IMR-90 (cell line): ENCODE measurements at regions not wholly inside any gene's neighbourhood (a gene's known extent, or its start where the extent isn't known, plus 50 kb on each side); places are given as distances from the start of the nearest gene placed in this dataset.

Experiments used
- ATAC-seq: fragments of 200-7000 bp; cut with Tn5 transposase; 2 replicates; pipeline ENCODE4 v1.9.1; 2020; ENCODE audit warnings: low read depth, mild to moderate bottlenecking, moderate library complexity
- BruUV-seq: library from RNA; stranded (reverse); fragments of 400-500 nt; replicated peaks from 2 replicates; lab custom pipeline; 2021; lab: Mats Ljungman, UMichigan
- CTCF ChIA-PET: fragments of 300-600 bp; formaldehyde crosslinking; extraction: SDS; loops from one replicate; lab custom pipeline; 2021; ENCODE audit warnings: antibody characterized with exemption; lab: Yijun Ruan, JAX
- POLR2A ChIA-PET: fragments of 300-600 bp; sonication (Branson Sonifier 250); formaldehyde crosslinking; loops from one replicate; lab custom pipeline; 2022; ENCODE audit warnings: antibody characterized with exemption; ENCODE audit not compliant: unreplicated experiment; lab: Charles Lee
- DNase-seq: peaks from one replicate; pipeline ENCODE4 v3.0.0; 2013
- H2AFZ ChIP-seq: replicated peaks from 2 replicates; pipeline ENCODE3; 2013; ENCODE audit warnings: low read length, mild to moderate bottlenecking; ENCODE audit not compliant: poor library complexity
- H2AK5ac ChIP-seq: 2 replicates; pipeline ENCODE4 v1.6.1; 2013; ENCODE audit warnings: low read depth, low read length, inconsistent platforms
- H2AK9ac ChIP-seq: replicated peaks from 2 replicates; pipeline ENCODE3; 2013; ENCODE audit warnings: mild to moderate bottlenecking, low read depth, low read length, moderate library complexity; ENCODE audit not compliant: poor library complexity
- H2BK120ac ChIP-seq: 2 replicates; pipeline ENCODE4 v1.6.1; 2013; ENCODE audit warnings: low read depth, low read length, inconsistent platforms
- H2BK15ac ChIP-seq: 3 replicates; pipeline ENCODE4 v1.6.1; 2013; ENCODE audit warnings: low read depth, low read length, inconsistent platforms
- H2BK20ac ChIP-seq: 2 replicates; pipeline ENCODE4 v1.6.1; 2013; ENCODE audit warnings: low read depth, mild to moderate bottlenecking, inconsistent platforms, low read length, moderate library complexity
- H2BK5ac ChIP-seq: 2 replicates; pipeline ENCODE4 v1.6.1; 2013; ENCODE audit warnings: mild to moderate bottlenecking, low read depth, low read length, inconsistent platforms; ENCODE audit not compliant: poor library complexity, severe bottlenecking
- H3K14ac ChIP-seq: replicated peaks from 2 replicates; pipeline ENCODE4 v1.6.1; 2013; ENCODE audit warnings: low read depth, low read length, inconsistent platforms
- H3K18ac ChIP-seq: 2 replicates; pipeline ENCODE4 v1.6.1; 2013; ENCODE audit warnings: low read depth, low read length, control low read depth
- H3K23ac ChIP-seq: 2 replicates; pipeline ENCODE4 v1.6.1; 2013; ENCODE audit warnings: low read depth, low read length, inconsistent platforms
- H3K27ac ChIP-seq: 2 replicates; pipeline ENCODE4 v1.5.1; 2013; ENCODE audit warnings: mild to moderate bottlenecking, control low read depth, low read length; ENCODE audit not compliant: insufficient read depth
- H3K27me3 ChIP-seq: 2 replicates; pipeline ENCODE4 v1.6.1; 2013; ENCODE audit warnings: low read length; ENCODE audit not compliant: control insufficient read depth, insufficient read depth
- H3K36me3 ChIP-seq: 2 replicates; pipeline ENCODE4 v1.6.1; 2013; ENCODE audit warnings: low read length, mixed read lengths; ENCODE audit not compliant: control insufficient read depth, insufficient read depth
- H3K4ac ChIP-seq: 2 replicates; pipeline ENCODE4 v1.6.1; 2013; ENCODE audit warnings: low read depth, low read length, inconsistent platforms
- H3K4me1 ChIP-seq: 2 replicates; pipeline ENCODE4 v1.6.1; 2013; ENCODE audit warnings: low read length, mixed read lengths; ENCODE audit not compliant: control insufficient read depth, insufficient read depth
- H3K4me2 ChIP-seq: 2 replicates; pipeline ENCODE4 v1.6.1; 2013; ENCODE audit warnings: low read depth, mild to moderate bottlenecking, control low read depth, low read length, moderate library complexity
- H3K4me3 ChIP-seq: 2 replicates; pipeline ENCODE4 v1.5.1; 2013; ENCODE audit warnings: low read depth, mild to moderate bottlenecking, control low read depth, low read length, moderate library complexity; ENCODE audit not compliant: insufficient read depth
- H3K56ac ChIP-seq: 2 replicates; pipeline ENCODE4 v1.6.1; 2013; ENCODE audit warnings: low read length, inconsistent platforms; ENCODE audit not compliant: insufficient read depth; ENCODE audit errors: extremely low read depth
- H3K79me1 ChIP-seq, 2 experiments: 2 replicates each; pipeline ENCODE4 v1.6.1; 2013; ENCODE audit warnings: low read length in 2 of 2, inconsistent platforms in 1 of 2, low read depth in 1 of 2
- H3K9ac ChIP-seq: 2 replicates; pipeline ENCODE4 v1.6.1; 2013; ENCODE audit warnings: low read depth, low read length, control low read depth
- H3K9me1 ChIP-seq: 2 replicates; pipeline ENCODE4 v1.6.1; 2013; ENCODE audit warnings: low read length, inconsistent platforms; ENCODE audit not compliant: insufficient read depth
- H3K9me3 ChIP-seq: 2 replicates; pipeline ENCODE4 v1.6.1; 2013; ENCODE audit warnings: low read length; ENCODE audit not compliant: control insufficient read depth, insufficient read depth
- H4K20me1 ChIP-seq: 2 replicates; pipeline ENCODE4 v1.6.1; 2013; ENCODE audit warnings: low read length, inconsistent platforms; ENCODE audit not compliant: insufficient read depth
- H4K5ac ChIP-seq: 2 replicates; pipeline ENCODE4 v1.6.1; 2013; ENCODE audit warnings: mild to moderate bottlenecking, low read depth, low read length, control low read depth
- H4K8ac ChIP-seq, 2 experiments: 2 replicates each; pipeline ENCODE4 v1.6.1; 2013; ENCODE audit warnings: low read depth in 2 of 2, low read length in 2 of 2, control low read depth in 1 of 2, inconsistent platforms in 1 of 2
- H4K91ac ChIP-seq: 2 replicates; pipeline ENCODE4 v1.6.1; 2013; ENCODE audit warnings: low read depth, low read length, inconsistent platforms; ENCODE audit not compliant: insufficient read depth
- CEBPB ChIP-seq: IDR thresholded peaks from 2 replicates; pipeline ENCODE4 v1.6.1; 2012; ENCODE audit warnings: low read depth, low read length, improper control_type of control experiment
- CTCF ChIP-seq: conservative IDR thresholded peaks from 2 replicates; pipeline ENCODE4 v1.5.1; 2012; ENCODE audit warnings: mild to moderate bottlenecking, low read depth, low read length, improper control_type of control experiment
- MAFK ChIP-seq: IDR thresholded peaks from 2 replicates; pipeline ENCODE4 v1.6.1; 2012; ENCODE audit warnings: low read depth, low read length, improper control_type of control experiment
- MAZ ChIP-seq: IDR thresholded peaks from 2 replicates; pipeline ENCODE4 v1.6.1; 2012; ENCODE audit warnings: low read depth, mild to moderate bottlenecking, low read length, improper control_type of control experiment, moderate library complexity, borderline replicate concordance
- SMC3 ChIP-seq: fragments of 150-350 bp; IDR thresholded peaks from 2 replicates; pipeline ENCODE4 v1.6.1; 2016; ENCODE audit warnings: low read depth, mild to moderate bottlenecking, antibody characterized with exemption, low read length, moderate library complexity
- USF2 ChIP-seq: fragments of 150-350 bp; IDR thresholded peaks from 2 replicates; pipeline ENCODE4 v1.6.1; 2017; ENCODE audit warnings: mild to moderate bottlenecking, antibody characterized with exemption, low read length, low read depth
- WGBS, 2 experiments: methylation state at CpG; one replicate each; pipeline versions ENCODE4 v1.1.5 to v1.1.7; 2013; ENCODE audit warnings: missing lambda C conversion rate in 2 of 2; ENCODE audit not compliant: insufficient read length in 1 of 2; ENCODE audit errors: extremely low coverage in 2 of 2; 5-methylcytosine and 5-hydroxymethylcytosine counted together
- dilution Hi-C: fragments of 300-500 bp; cut with HindIII; formaldehyde crosslinking; loops from one replicate; pipeline ENCODE4 v1.14.3; 2018; ENCODE audit warnings: low sequenced_read_pairs; ENCODE audit not compliant: unreplicated experiment
- in situ Hi-C: fragments of 300-500 bp; cut with MboI; formaldehyde crosslinking; loops from 3 replicates; pipeline ENCODE4 v1.14.3; 2019; ENCODE audit warnings: low sequenced_read_pairs, inconsistent platforms, mixed read lengths
- intact Hi-C: fragments of 100-400 bp; cut with micrococcal nuclease; formaldehyde crosslinking; loops from 2 replicates; pipeline ENCODE4 v1.10.0; 2022

GRCh38 chr14:84493779-84494178, 1036.2 kb upstream of the FLRT2 start:
- Histone ChIP-seq H3K27ac (no peak overlapping the region), H3K4me1 (no peaks in the 10 kb centered on the region), H2BK120ac (no peak overlapping the region), H4K8ac (no peak overlapping the region), H3K4ac (no peak overlapping the region), H3K14ac (no peak overlapping the region), H2AK9ac (no peak overlapping the region), H3K9me3 (no peaks in the 10 kb centered on the region), H4K20me1 (no peaks in the 10 kb centered on the region), H2BK15ac (no peak overlapping the region), H2BK5ac (no peak overlapping the region), H3K9me1 (no peaks in the 10 kb centered on the region), H2AK5ac (no peak overlapping the region), H3K4me2 (no peak overlapping the region), H2BK20ac (no peak overlapping the region), H3K18ac (no peak overlapping the region), H3K79me1 (no peaks in the 10 kb centered on the region), H4K5ac (no peak overlapping the region), H3K4me3 (no peak overlapping the region), H2AFZ (no peak overlapping the region), H3K56ac (no peak overlapping the region), H3K9ac (no peak overlapping the region), H3K27me3 (no peaks in the 10 kb centered on the region), H4K91ac (no peak overlapping the region), H3K23ac (no peak overlapping the region), H3K36me3 (no peaks in the 10 kb centered on the region)
- BruUV-seq, result no TSS peak
- TF ChIP-seq MAZ (no peak), SMC3 (no peak), USF2 (no peak), CTCF (no peak), CEBPB (no peak), MAFK (no peak)
- no peak for ATAC-seq
- no peak for DNase-seq
- dilution Hi-C loops, result no loop called here
- in situ Hi-C loops, result no loop called here
- WGBS, 2 experiments, result no CpG with 5 or more reads among the region's 4 CpGs
- POLR2A ChIA-PET, result no interaction called here
- CTCF ChIA-PET, result interaction anchor here (0.6 kb wide), 1 partner anchor 32 kb away, joined by 4 read pairs; no protein-coding TSS in a partner anchor
- intact Hi-C loops, result no loop called here
